Lung (tissue), 11 donors: ENCODE measurements at regions not wholly inside any gene's neighbourhood (a gene's known extent, or its start where the extent isn't known, plus 50 kb on each side); places are given as distances from the start of the nearest gene placed in this dataset.

Experiments used
- ATAC-seq: fragments of 200-7000 bp; cut with Tn5 transposase; one replicate; pipeline ENCODE4 v1.9.1; 2020; ENCODE audit warnings: moderate number of reproducible peaks; ENCODE audit not compliant: insufficient read depth, low FRiP score
- DNase-seq, 3 donors: peaks; one replicate each; pipeline ENCODE4 v3.0.0-alpha.2; 2013 to 2017
- H3K27ac ChIP-seq, 2 donors: one replicate each; pipeline ENCODE4 v1.5.1; 2013; ENCODE audit warnings: mild to moderate bottlenecking in 2 of 2, moderate library complexity in 2 of 2, control low read depth in 1 of 2, inconsistent platforms in 1 of 2, low read depth in 1 of 2, low read length in 1 of 2
- H3K27me3 ChIP-seq, 3 donors: one replicate each; pipeline ENCODE4 v1.5.1; 2013; ENCODE audit warnings: low read length in 2 of 3; ENCODE audit not compliant: control insufficient read depth in 3 of 3, insufficient read depth in 3 of 3
- H3K36me3 ChIP-seq, 4 donors: one replicate each; pipeline ENCODE4 v1.5.1; 2013; ENCODE audit warnings: low read length in 4 of 4, mild to moderate bottlenecking in 1 of 4, moderate library complexity in 1 of 4; ENCODE audit not compliant: control insufficient read depth in 4 of 4, insufficient read depth in 4 of 4
- H3K4me1 ChIP-seq, 5 donors: one replicate each; pipeline ENCODE4 v1.5.1; 2013; ENCODE audit warnings: low read length in 5 of 5, mild to moderate bottlenecking in 2 of 5, moderate library complexity in 1 of 5; ENCODE audit not compliant: control insufficient read depth in 5 of 5, insufficient read depth in 5 of 5
- H3K4me3 ChIP-seq: one replicate; pipeline ENCODE4 v1.5.1; 2013; ENCODE audit warnings: mild to moderate bottlenecking, control low read depth, moderate library complexity
- H3K9ac ChIP-seq, 2 donors: one replicate each; pipeline ENCODE4 v1.5.1; 2013; ENCODE audit warnings: low read length in 2 of 2, control low read depth in 1 of 2; ENCODE audit not compliant: insufficient read depth in 1 of 2
- H3K9me3 ChIP-seq, 4 donors: one replicate each; pipeline ENCODE4 v1.5.1; 2013; ENCODE audit warnings: low read length in 3 of 4, mild to moderate bottlenecking in 1 of 4, moderate library complexity in 1 of 4; ENCODE audit not compliant: control insufficient read depth in 4 of 4, insufficient read depth in 3 of 4
- CTCF ChIP-seq: IDR thresholded peaks from 2 replicates; pipeline ENCODE4 v1.5.1; 2012; ENCODE audit warnings: mild to moderate bottlenecking; ENCODE audit errors: control extremely low read depth, extremely low read depth
- WGBS, 2 donors: extraction: QIAGEN DNeasy Blood & Tissue Kit; methylation state at CpG; one replicate each; pipeline ENCODE4 v1.1.7; 2013; 5-methylcytosine and 5-hydroxymethylcytosine counted together
- donor health status: control.
- donor health status: control.
- donor health status: Bipolar disorder and iron deficiency.
- donor health status: healthy.
- donor health status: DM: yes; HTN: yes; CAD: no.

GRCh38 chr6:154893917-154894316 lies 101.2 kb upstream of the TIAM2 start:
- Histone ChIP-seq H3K36me3 (no peaks in the 10 kb centered on the region), H3K27ac (no peak overlapping the region), H3K9me3 (no peaks in the 10 kb centered on the region), H3K4me3 (no peak overlapping the region), H3K27me3 (no peaks in the 10 kb centered on the region), H3K9ac (no peak overlapping the region), H3K4me1 (peaks cover 1 to 8% (median 3%) of the 10 kb centered on the region in 5 donors)
- ATAC-seq (no peak), DNase-seq (no peak)
- WGBS, 2 donors = 76 to 93% methylated on average over 3 of the region's 3 CpGs
- TF ChIP-seq CTCF = no peak

GRCh38 chr6:154894902-154895301 lies 100.2 kb upstream of the TIAM2 start:
- H3K27me3 ChIP-seq = no peaks in the 10 kb centered on the region

GRCh38 chr6:154895841-154896240 lies 99.3 kb upstream of the TIAM2 start:
- 88 to 89% methylated on average over 6 of the region's 6 CpGs for WGBS, 2 donors
- no peaks in the 10 kb centered on the region for H3K27me3 ChIP-seq
- no peak overlapping the region for H3K4me3 ChIP-seq
- no peak overlapping the region for H3K27ac ChIP-seq
- DNase-seq (no peak), ATAC-seq (no peak)
- H3K9ac ChIP-seq = no peak overlapping the region
- H3K9me3 ChIP-seq = no peaks in the 10 kb centered on the region
- peaks cover 0 to 4% (median 0%) of the 10 kb centered on the region in 4 donors for H3K36me3 ChIP-seq
- H3K4me1 ChIP-seq = peaks cover 0 to 7% (median 1%) of the 10 kb centered on the region in 5 donors
- no peak for TF ChIP-seq CTCF

More at GRCh38 chr6:154894902-154895301, 100.2 kb upstream of the TIAM2 start:
- H3K4me3 ChIP-seq = no peak overlapping the region
- no peak for DNase-seq
- no peak for ATAC-seq
- no peak overlapping the region for H3K9ac ChIP-seq
- H3K4me1 ChIP-seq = peaks cover 0 to 7% (median 1%) of the 10 kb centered on the region in 5 donors
- H3K9me3 ChIP-seq = no peaks in the 10 kb centered on the region
- no peak for TF ChIP-seq CTCF
- WGBS, 2 donors = 55 to 73% methylated on average over 4 of the region's 4 CpGs
- no peak overlapping the region for H3K27ac ChIP-seq
- peaks cover 0 to 3% (median 0%) of the 10 kb centered on the region in 4 donors for H3K36me3 ChIP-seq

GRCh38 chr6:154898821-154899220 lies 96.3 kb upstream of the TIAM2 start:
- ATAC-seq = no peak
- DNase-seq = no peak
- Histone ChIP-seq H3K27me3 (no peaks in the 10 kb centered on the region), H3K36me3 (peaks cover 0 to 4% (median 0%) of the 10 kb centered on the region in 4 donors), H3K9me3 (no peaks in the 10 kb centered on the region), H3K9ac (no peak overlapping the region), H3K4me3 (no peak overlapping the region), H3K27ac (no peak overlapping the region), H3K4me1 (peaks cover 0 to 4% (median 0%) of the 10 kb centered on the region in 5 donors)
- no peak for TF ChIP-seq CTCF
- WGBS, 2 donors = 96 to 99% methylated on average over 4 of the region's 4 CpGs
